ENCODE measurements at regions not wholly inside any gene's neighbourhood (a gene's known extent, or its start where the extent isn't known, plus 50 kb on each side); places are given as distances from the start of the nearest gene placed in this dataset.

DNA sequence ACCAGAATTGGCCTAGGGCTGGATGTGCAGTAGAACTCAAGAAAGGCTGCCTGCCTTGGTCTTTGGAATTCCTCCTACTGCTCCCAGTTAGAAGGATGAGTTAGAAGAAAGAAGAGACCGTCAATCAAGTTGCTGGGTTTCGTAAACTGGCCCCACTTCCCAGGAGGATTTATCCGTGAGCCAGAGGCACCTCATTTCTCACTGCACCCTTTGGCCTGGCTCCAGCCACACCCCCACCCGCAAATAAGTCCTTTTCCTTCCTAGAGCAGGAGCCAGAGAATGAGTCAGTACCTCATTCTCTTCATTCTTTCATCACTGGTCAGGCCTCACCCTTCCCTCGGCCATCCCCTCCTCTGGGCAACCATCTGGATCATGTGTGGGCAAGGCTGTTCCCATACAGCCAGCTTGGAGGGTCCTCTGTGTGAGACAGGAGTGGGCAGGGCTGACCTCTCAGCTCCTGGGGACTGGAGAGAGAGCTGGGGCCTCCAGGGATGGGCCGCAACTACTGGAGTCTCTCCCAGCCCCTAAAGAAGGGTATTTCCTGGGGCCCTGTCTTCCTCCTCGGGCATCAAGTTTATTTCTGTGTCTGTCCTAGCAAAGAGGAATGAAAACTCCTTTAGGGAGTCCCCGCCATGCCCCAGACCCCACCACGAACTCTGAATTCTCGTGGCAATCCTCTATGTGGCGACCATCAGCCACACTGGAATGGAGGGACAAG is 87.2 kb upstream of the DUSP5 start (continued):
- no peak for TF ChIP-seq ERF (CRISPR knock-in tag; IDR thresholded peaks at IDR 0.05)
- no peak for TF ChIP-seq SNRNP70 (optimal IDR thresholded peaks at IDR 0.05; ENCODE audit: low read depth, low read length)
- no peak for TF ChIP-seq ZNF280A (IDR thresholded peaks at IDR 0.05; ENCODE audit: low read depth, partially characterized antibody)
- TF ChIP-seq ATF3 (IDR thresholded peaks at IDR 0.05), result 0 out of 2 replicates have a peak, but pooled peaks have one; percentile 35
- no peak for TF ChIP-seq ATF3 (CRISPR knock-in tag; conservative IDR thresholded peaks at IDR 0.05)
- TF ChIP-seq JUND (IDR thresholded peaks at IDR 0.05; ENCODE audit: borderline replicate concordance, low read depth, low read length), result peak; percentile 13; the same call in 1 of the 2 replicates
- no peak for TF ChIP-seq JUND (tag; IDR thresholded peaks at IDR 0.05; ENCODE audit: borderline replicate concordance, low read depth, low read length)

- FAIRE-seq, result no peak
- H3K9me1 ChIP-seq (ENCODE audit: control insufficient read depth, insufficient read depth, low read length), result no peaks in the 10 kb centered on the region
- no peak for ATAC-seq
- H3K79me2 ChIP-seq (ENCODE audit: control insufficient read depth, insufficient read depth, low read length), result no peaks in the 10 kb centered on the region
- no TSS peak for BruUV-seq (replicated peaks)
- no peak overlapping the region for H2AFZ ChIP-seq (ENCODE audit: low read depth, low read length)
- H3K4me1 ChIP-seq (replicated peaks in 1 of 2; ENCODE audit: control insufficient read depth in 2 of 2, insufficient read depth in 2 of 2, low read length in 2 of 2), result peaks cover 2 to 30% of the 10 kb centered on the region in 2 experiments; a peak in 4 of 5 replicates
- no peaks in the 10 kb centered on the region for H3K36me3 ChIP-seq (ENCODE audit: control insufficient read depth, insufficient read depth, low read length)
- in situ Hi-C loops (cut with MboI) (no loop called here), intact Hi-C loops (cut with micrococcal nuclease) (no loop called here)
- WGBS (ENCODE audit: insufficient coverage, low coverage, missing lambda C conversion rate), result 93% methylated on average over 8 of the region's 9 CpGs
- H3K27ac ChIP-seq (ENCODE audit: extremely low read depth, low read depth, low read length), result no peak overlapping the region
- ChIA-PET POLR2A (no interaction called here), CTCF (ENCODE audit: low intra/inter-chr PET ratio) (no interaction called here)
- no peaks in the 10 kb centered on the region for H4K20me1 ChIP-seq (replicated peaks; ENCODE audit: control insufficient read depth, insufficient read depth, low read length)
- no peak overlapping the region for H3K4me2 ChIP-seq (ENCODE audit: insufficient read depth, low read length)
- H3K4me3 ChIP-seq, result no peak overlapping the region
- no peak for DNase-seq (ENCODE audit: extremely low read depth in 1 of 4, low spot score in 3 of 4)
- H3K9me3 ChIP-seq (replicated peaks; ENCODE audit: control insufficient read depth, insufficient read depth, low read depth, low read length), result no peaks in the 10 kb centered on the region
- no peaks in the 10 kb centered on the region for H3K27me3 ChIP-seq (ENCODE audit: control insufficient read depth in 2 of 2, insufficient read depth in 2 of 2, low read length in 2 of 2)
- H3K9ac ChIP-seq (ENCODE audit: insufficient read depth in 1 of 2, low read depth in 2 of 2, low read length in 2 of 2), result peak overlapping the region in 1 of 2 experiments; percentile 31; a peak in 1 of 4 replicates
- TF ChIP-seq NFIC (IDR thresholded peaks at IDR 0.05) (no peak), ARHGAP35 (IDR thresholded peaks at IDR 0.05; ENCODE audit: partially characterized antibody) (no peak), SAFB2 (IDR thresholded peaks at IDR 0.05; ENCODE audit: borderline replicate concordance, low read depth, low read length, severe bottlenecking) (no peak), STAT5B (CRISPR knock-in tag; IDR thresholded peaks at IDR 0.05) (no peak), GATAD2A (IDR thresholded peaks at IDR 0.05) (no peak), ZNF584 (CRISPR knock-in tag; IDR thresholded peaks at IDR 0.05; ENCODE audit: low read depth) (no peak), SOX6 (IDR thresholded peaks at IDR 0.05) (no peak), ZNF780A (CRISPR knock-in tag; IDR thresholded peaks at IDR 0.05) (no peak), SRF (CRISPR knock-in tag; IDR thresholded peaks at IDR 0.05) (no peak), PRMT5 (CRISPR knock-in tag; IDR thresholded peaks at IDR 0.05) (no peak), ZNF830 (CRISPR knock-in tag; IDR thresholded peaks at IDR 0.05) (no peak), KLF16 (IDR thresholded peaks at IDR 0.05) (no peak)
- TF ChIP-seq, protein P1, sequence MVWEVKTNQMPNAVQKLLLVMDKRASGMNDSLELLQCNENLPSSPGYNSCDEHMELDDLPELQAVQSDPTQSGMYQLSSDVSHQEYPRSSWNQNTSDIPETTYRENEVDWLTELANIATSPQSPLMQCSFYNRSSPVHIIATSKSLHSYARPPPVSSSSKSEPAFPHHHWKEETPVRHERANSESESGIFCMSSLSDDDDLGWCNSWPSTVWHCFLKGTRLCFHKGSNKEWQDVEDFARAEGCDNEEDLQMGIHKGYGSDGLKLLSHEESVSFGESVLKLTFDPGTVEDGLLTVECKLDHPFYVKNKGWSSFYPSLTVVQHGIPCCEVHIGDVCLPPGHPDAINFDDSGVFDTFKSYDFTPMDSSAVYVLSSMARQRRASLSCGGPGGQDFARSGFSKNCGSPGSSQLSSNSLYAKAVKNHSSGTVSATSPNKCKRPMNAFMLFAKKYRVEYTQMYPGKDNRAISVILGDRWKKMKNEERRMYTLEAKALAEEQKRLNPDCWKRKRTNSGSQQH (CRISPR knock-in tag; IDR thresholded peaks at IDR 0.05), result no peak
These were observed 86.7 kb upstream of the DUSP5 start for GRCh38 chr10:110411047-110411410.

Measured in K562 (cell line).